Keratinocyte (primary cell): ENCODE measurements at regions not wholly inside any gene's neighbourhood (a gene's known extent, or its start where the extent isn't known, plus 50 kb on each side); places are given as distances from the start of the nearest gene placed in this dataset.

Experiments
- DNase-seq: peaks from one replicate; pipeline ENCODE4 v3.0.0-alpha.2; 2011; ENCODE audit warnings: low read depth, missing footprints, low spot score
- FAIRE-seq: peaks from 2 replicates; lab custom pipeline; 2011; peaks lifted over from hg19 to GRCh38; lab: Jason Lieb, UNC
- H2AFZ ChIP-seq: 2 replicates; pipeline ENCODE4 v1.6.0; 2012; ENCODE audit warnings: low read length, control low read depth, inconsistent platforms; ENCODE audit not compliant: control insufficient read depth
- H3K27ac ChIP-seq: 2 replicates; pipeline ENCODE4 v1.5.1; 2011; ENCODE audit warnings: low read length; ENCODE audit not compliant: control insufficient read depth, insufficient read depth
- H3K27me3 ChIP-seq: 3 replicates; pipeline ENCODE4 v1.6.0; 2011; ENCODE audit warnings: low read length; ENCODE audit not compliant: control insufficient read depth, insufficient read depth; ENCODE audit errors: extremely low read depth
- H3K36me3 ChIP-seq, 2 experiments: 2 replicates in 1 of 2; 3 replicates in 1 of 2; pipeline ENCODE4 v1.5.1; 2011; ENCODE audit warnings: low read length in 2 of 2, mild to moderate bottlenecking in 1 of 2; ENCODE audit not compliant: control insufficient read depth in 2 of 2, insufficient read depth in 2 of 2; ENCODE audit errors: extremely low read depth in 1 of 2
- H3K4me1 ChIP-seq: 3 replicates; pipeline ENCODE4 v1.5.1; 2011; ENCODE audit warnings: low read length; ENCODE audit not compliant: control insufficient read depth, insufficient read depth; ENCODE audit errors: extremely low read depth
- H3K4me2 ChIP-seq: 3 replicates; pipeline ENCODE4 v1.6.0; 2011; ENCODE audit warnings: low read depth, low read length; ENCODE audit not compliant: control insufficient read depth, insufficient read depth; ENCODE audit errors: extremely low read depth
- H3K4me3 ChIP-seq, 3 experiments: fragments of 200-600 bp in 1 of 3; sonication (generic) in 1 of 3; 2 replicates in 2 of 3; 3 replicates in 1 of 3; pipeline ENCODE4 v1.5.1; 2011 to 2016; ENCODE audit warnings: low read length in 3 of 3, mild to moderate bottlenecking in 3 of 3, control low read depth in 2 of 3, inconsistent platforms in 1 of 3, low read depth in 1 of 3, mixed read lengths in 1 of 3, mixed run types in 1 of 3, moderate library complexity in 1 of 3; ENCODE audit not compliant: control insufficient read depth in 2 of 3, insufficient read depth in 2 of 3; ENCODE audit errors: extremely low read depth in 1 of 3
- H3K79me2 ChIP-seq: 2 replicates; pipeline ENCODE4 v1.6.0; 2012; ENCODE audit warnings: low read length; ENCODE audit not compliant: control insufficient read depth, insufficient read depth
- H3K9ac ChIP-seq: 3 replicates; pipeline ENCODE4 v1.6.0; 2011; ENCODE audit warnings: low read length; ENCODE audit not compliant: control insufficient read depth, insufficient read depth; ENCODE audit errors: extremely low read depth
- H3K9me1 ChIP-seq: 3 replicates; pipeline ENCODE4 v1.6.0; 2011; ENCODE audit warnings: low read length; ENCODE audit not compliant: control insufficient read depth, insufficient read depth; ENCODE audit errors: extremely low read depth
- H3K9me3 ChIP-seq: 2 replicates; pipeline ENCODE4 v1.5.1; 2012; ENCODE audit warnings: low read depth, low read length; ENCODE audit not compliant: control insufficient read depth
- H4K20me1 ChIP-seq: 3 replicates; pipeline ENCODE4 v1.6.0; 2011; ENCODE audit warnings: low read length; ENCODE audit not compliant: control insufficient read depth, insufficient read depth; ENCODE audit errors: extremely low read depth
- CTCF ChIP-seq, 3 experiments: IDR thresholded peaks in 1 of 3; conservative IDR thresholded peaks in 1 of 3; optimal IDR thresholded peaks in 1 of 3; 2 replicates in 2 of 3; 3 replicates in 1 of 3; pipeline versions ENCODE3 to v1.5.1; 2011; ENCODE audit warnings: low read length in 3 of 3, mild to moderate bottlenecking in 3 of 3, moderate library complexity in 2 of 3, control low read depth in 1 of 3, inconsistent platforms in 1 of 3; ENCODE audit not compliant: insufficient read depth in 2 of 3; ENCODE audit errors: extremely low read depth in 1 of 3
- EZH2 ChIP-seq: IDR thresholded peaks from one replicate; pipeline ENCODE4 v1.6.1; 2012; ENCODE audit warnings: inconsistent platforms, mild to moderate bottlenecking, low read length, moderate library complexity
- dilution Hi-C: fragments of 300-500 bp; cut with MboI; formaldehyde crosslinking; loops from one replicate; pipeline ENCODE4 v1.7.0; 2020; ENCODE audit warnings: low sequenced_read_pairs; ENCODE audit not compliant: extremely low pct_ligation_motif_present

DNA sequence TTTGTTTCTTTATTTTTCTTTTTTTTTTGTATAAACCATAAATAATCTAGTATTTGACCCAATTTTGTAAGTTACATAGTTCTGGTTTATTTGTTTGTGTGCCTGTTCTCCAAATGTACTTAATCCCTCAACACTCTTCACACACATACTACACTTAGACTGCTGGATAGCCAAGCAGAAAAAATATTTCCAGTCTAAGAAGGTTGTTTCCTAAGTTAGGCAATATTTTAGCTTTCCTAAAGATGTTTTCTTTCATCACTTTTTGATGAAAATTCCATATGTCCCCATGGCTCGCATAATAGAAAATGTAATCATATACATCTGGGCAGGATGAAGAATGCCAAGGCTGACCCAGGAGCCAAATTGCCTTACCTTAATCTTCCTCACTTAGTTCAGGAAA, 105.3 kb downstream of the PPP1R3A start:
- Histone ChIP-seq H3K9ac (no peak overlapping the region), H3K27me3 (no peaks in the 10 kb centered on the region), H3K27ac (no peak overlapping the region), H2AFZ (no peak overlapping the region), H3K4me2 (no peak overlapping the region), H4K20me1 (no peaks in the 10 kb centered on the region), H3K36me3 (no peaks in the 10 kb centered on the region), H3K79me2 (no peaks in the 10 kb centered on the region), H3K4me3 (no peak overlapping the region), H3K9me3 (no peaks in the 10 kb centered on the region), H3K9me1 (no peaks in the 10 kb centered on the region), H3K4me1 (no peaks in the 10 kb centered on the region)
- FAIRE-seq (no peak), DNase-seq (no peak)
- TF ChIP-seq CTCF (optimal IDR thresholded peaks at IDR 0.05 in 1 of 3, IDR thresholded peaks at IDR 0.05 in 1 of 3, conservative IDR thresholded peaks at IDR 0.05 in 1 of 3; ENCODE audit: extremely low read depth in 1 of 3, insufficient read depth in 2 of 3, low read length in 3 of 3) (no peak), EZH2 (no peak)
- dilution Hi-C loops = no loop called here

DNA sequence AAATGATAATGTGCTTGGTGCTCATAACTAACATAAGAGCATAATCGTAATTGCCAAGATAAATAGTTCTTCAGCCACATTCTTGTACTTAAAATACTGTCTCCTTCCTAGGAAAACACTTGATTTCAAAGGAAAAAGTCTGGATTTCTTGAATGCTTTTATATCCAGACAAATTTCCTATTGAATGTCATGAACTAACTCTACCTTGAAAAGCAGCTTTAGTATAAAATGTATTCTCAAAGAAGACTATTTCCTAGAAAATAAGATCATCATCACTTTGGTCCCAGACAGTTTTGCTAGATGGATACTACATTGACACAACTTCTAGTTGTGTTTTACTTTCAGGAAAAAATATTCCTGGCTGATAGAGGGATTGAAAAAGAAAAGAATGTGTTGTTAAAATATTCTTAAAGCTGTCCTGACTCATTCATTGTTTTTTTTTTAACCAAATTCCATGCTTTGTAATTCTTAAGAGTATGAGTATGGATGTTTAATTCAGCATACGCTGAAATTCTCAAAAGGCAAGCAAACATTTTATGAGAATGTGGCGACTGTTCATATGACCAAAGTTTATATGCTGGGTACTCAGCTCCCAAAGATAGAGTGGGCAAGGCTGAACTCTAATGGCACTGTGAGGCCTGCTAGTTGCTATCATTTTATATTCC, 106.1 kb downstream of the PPP1R3A start:
- Histone ChIP-seq H2AFZ (no peak overlapping the region), H3K9ac (no peak overlapping the region), H3K27me3 (no peaks in the 10 kb centered on the region), H3K79me2 (no peaks in the 10 kb centered on the region), H3K36me3 (no peaks in the 10 kb centered on the region), H3K4me3 (no peak overlapping the region), H3K9me3 (no peaks in the 10 kb centered on the region), H4K20me1 (no peaks in the 10 kb centered on the region), H3K4me1 (no peaks in the 10 kb centered on the region), H3K9me1 (no peaks in the 10 kb centered on the region), H3K4me2 (no peak overlapping the region), H3K27ac (no peak overlapping the region)
- DNase-seq (no peak), FAIRE-seq (no peak)
- TF ChIP-seq CTCF (optimal IDR thresholded peaks at IDR 0.05 in 1 of 3, IDR thresholded peaks at IDR 0.05 in 1 of 3, conservative IDR thresholded peaks at IDR 0.05 in 1 of 3; ENCODE audit: extremely low read depth in 1 of 3, insufficient read depth in 2 of 3, low read length in 3 of 3) = no peak
- TF ChIP-seq EZH2 = no peak
- dilution Hi-C loops = no loop called here
